ENCODE measurements at regions not wholly inside any gene's neighbourhood (a gene's known extent, or its start where the extent isn't known, plus 50 kb on each side); places are given as distances from the start of the nearest gene placed in this dataset.

DNA sequence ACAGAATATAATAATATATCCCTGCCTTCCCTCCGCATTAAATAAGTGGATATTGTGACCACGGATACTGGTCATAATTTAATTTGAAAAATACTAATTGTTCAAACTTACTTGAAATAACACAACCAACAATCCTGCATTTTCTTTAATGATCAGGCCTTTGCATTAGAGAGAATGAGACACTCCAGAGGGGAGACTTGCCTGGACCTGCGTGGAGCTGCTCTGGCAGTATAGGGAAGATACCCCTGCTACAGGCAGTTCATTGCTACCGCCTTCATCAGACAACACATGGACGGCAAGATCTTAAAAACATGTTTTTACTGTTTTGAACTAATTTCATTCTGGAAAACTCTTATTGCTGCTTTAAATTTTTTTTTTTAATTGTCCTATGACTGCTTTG is 211.0 kb upstream of the FAR2 start:
- DNase-seq (ENCODE audit: low spot score), result no peak

DNA sequence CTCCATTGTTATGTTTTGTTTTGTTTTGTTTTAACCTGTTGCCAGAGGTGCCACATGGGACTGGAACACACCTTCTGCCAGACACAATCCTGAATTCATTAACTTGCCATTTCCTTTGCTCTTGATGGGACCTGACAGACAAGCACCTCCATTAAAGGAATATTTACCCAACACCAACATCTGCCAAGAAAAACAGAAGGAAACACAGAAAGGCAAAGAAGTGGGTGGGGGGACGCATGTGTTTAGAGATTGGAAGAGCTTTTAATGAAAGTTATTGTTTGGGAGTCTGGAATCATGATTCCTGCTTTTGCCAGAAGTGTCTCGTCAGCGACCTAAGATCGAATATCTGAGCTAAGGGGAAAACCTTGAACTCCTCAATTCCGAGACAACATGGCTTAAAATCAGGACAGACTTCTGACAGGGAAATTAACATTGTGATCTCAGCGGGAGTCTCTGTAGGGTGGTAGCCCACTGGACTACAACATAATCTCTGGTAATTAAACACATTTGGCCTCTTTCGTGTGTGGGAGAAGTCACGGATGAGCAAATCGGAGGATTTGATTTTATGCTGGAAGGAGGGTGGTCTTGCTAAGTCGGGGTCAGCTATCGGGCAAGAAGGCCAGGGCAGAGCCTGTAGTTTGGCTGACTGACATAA is 210.4 kb upstream of the FAR2 start:
- no peak for DNase-seq (ENCODE audit: low spot score)

DNA sequence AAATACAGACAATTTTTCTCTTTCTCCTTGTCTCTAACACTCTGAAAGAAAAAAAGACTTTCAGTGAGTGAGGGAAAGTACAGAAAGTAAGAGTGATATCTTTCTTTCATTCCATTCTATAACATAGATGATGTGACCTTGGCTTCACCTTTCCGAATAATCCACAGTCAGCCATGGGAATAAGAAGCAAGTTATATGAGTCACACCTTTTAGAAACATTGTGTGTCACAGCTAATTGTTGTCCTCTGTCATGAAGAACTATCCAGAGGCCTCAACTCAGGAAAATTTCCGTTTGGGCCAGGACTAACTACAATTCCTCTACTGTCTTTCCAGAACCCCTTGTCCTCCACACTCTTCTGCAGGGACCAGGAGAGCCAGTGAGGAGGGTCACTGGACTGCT is 209.7 kb upstream of the FAR2 start:
- no peak for DNase-seq (ENCODE audit: low spot score)

DNA sequence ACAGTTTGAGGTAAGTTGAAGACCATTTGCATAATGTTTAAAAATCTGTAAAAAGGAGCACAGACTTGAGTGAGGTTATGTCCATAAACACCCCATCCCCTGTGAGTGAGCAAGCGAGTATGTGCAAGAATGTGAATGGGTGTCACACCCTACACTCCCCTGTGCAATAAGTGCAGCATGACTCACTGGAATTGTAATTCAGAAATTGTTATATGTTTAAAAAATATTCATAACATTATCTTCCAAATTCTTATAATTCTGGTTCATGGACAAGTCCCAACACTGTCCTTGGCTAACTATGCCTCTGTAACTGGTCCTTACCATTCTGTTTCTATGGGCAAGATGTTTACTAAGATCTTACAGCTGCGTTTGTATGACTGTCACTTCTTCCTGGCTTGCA is 207.8 kb upstream of the FAR2 start:
- no peak for DNase-seq (ENCODE audit: low spot score)

DNA sequence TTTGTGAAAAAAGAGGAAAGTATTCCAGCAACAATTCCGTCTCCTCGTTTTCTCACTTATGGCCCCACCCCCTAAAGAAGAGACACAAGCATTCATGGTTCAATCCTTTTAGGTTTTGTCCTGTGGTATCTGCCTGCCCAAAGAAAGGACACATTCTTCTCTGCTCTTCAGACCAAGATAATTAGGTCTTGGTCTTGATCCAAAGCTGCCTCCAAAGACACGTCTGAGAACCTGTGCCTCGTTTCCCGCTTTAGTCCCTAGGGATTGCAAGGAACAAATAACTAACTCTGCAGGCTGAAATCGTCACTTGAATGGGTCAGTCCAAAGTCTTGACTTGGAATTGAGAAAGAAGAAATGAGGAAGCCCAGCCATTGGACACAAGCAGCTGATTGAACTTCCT is 202.7 kb upstream of the FAR2 start:
- DNase-seq (ENCODE audit: low spot score), result no peak

DNA sequence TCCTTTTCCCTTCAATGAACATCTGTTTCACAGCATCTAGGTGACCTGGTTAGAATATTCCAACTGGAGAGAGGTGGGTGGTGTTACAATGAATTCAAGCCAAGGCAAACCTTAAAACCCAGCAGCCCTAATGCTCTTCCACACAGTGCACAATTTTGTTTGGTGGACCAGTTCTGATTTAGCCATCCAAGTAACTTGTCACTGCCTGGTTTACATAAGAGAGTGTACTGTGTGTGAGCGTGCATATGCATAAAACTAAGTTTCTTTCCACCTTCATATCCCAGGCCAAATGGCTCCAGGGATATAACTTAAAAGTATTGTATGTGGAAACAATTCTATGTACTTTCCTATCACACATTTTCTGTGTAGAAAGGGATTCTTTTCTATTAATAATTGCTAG is 200.4 kb upstream of the FAR2 start:
- no peak for DNase-seq (ENCODE audit: low spot score)

DNA sequence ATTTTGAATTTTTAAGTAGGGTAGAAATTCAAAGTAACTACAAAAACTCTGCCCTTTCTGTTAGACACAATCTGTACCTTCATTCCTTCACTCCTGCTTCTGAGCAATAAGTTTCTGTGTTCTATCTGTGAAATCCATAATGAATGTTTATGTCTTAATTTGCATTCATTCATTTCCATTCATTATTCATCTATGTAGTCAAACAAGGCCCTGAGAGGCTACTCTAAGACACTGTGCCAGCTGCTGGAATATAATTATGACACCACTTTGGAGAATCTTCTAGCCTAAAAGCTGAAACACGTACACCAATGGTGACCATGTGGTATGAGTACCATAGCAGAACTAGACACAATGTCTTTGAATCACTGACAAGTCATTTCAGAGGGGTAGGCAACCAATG is 199.9 kb upstream of the FAR2 start:
- DNase-seq (ENCODE audit: low spot score), result no peak

DNA sequence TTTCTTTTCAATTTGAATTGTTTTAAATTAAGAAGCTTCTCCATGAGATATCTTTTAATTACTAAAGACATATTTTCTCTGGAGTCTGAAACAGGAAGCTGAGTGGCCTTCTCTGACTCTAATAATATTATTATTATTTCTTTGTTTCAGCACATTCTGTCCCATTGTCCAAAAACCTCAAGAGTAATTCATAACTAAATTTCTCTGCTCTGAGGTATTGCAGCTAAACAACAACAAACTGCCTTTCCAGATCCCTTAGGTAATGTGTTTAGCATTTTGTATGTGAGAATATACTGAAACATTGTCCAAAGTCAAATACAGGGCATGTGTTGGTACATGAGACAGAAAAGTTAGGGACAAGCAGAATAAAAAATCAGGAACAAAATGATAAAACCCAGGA is 199.0 kb upstream of the FAR2 start:
- no peak for DNase-seq (ENCODE audit: low spot score)

DNA sequence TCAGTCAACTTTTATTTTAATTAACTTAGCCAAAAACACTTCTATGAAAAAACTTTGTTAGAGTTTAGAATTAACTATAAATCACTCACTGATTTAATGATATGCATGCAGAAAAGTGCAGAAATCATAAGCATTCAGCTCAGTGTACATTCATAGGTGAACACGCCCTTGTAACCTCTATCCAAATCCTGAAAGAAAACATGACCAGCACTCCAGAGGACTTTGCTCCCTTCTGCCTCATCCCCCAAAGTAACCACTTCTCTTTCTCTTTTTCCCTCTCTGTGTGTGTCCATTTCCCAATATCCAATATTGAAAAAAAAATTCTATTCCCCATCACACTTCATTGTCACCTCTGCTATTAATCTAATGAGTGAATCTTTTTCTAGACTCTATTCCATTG is 197.1 kb upstream of the FAR2 start:
- DNase-seq (ENCODE audit: low spot score), result no peak

DNA sequence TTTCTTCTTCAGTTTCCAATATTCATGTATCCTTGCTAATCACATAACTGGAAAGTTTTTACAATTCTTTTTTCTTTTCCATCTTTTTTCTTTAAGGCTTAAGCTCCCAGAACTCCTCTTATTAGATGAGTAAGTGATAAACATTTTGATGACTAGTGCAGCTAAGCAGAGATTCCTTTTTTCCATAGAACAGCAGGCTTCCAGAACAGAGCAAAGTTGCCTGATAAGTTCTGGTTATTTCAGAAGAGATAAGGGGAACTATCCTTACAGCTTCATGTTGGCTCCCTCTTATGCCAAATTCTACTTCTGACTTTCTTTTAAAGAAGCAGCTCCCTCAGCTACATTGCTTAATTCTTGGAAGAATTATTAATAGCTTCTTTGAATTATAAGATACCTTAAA is 194.7 kb upstream of the FAR2 start:
- no peak for DNase-seq (ENCODE audit: low spot score)

DNA sequence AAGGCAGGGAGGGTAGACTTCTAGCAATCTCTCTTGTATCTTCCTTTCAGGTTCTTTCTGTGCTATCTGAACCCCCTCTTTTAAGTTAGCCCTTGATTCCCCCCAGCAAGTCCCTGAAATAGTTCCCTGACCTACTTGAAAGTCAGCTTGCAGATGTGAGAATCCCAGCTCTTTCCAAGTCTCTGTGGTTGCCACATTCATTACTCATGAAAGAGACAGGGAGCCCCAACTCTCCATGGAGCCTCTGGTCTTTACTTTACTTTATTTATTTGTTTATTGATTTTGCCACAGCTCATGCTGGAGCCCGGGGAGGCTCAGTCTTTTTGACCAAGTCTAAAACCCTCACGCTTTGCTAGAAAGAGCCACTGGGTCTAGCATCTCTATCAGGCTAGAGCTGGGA is 193.6 kb upstream of the FAR2 start:
- no peak for DNase-seq (ENCODE audit: low spot score)

DNA sequence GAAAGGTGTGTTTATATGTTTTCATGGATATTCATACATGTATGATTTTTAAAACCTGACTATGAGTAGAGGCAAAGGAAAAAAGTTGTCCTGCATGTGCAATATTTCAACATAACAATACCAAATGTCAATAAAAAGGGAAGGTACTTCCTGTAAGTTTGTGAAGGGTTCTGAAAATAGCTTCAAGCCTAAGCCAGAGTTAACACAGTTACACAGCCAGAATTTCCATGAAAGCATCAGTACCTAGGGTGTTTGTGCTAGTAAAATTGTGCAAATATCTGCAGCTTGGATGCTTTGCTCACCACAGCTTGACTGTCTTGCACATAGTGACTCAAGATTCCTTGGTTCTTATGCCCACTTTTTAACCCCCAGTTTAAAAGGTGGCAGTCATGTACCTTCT is 193.1 kb upstream of the FAR2 start:
- DNase-seq (ENCODE audit: low spot score), result no peak

DNA sequence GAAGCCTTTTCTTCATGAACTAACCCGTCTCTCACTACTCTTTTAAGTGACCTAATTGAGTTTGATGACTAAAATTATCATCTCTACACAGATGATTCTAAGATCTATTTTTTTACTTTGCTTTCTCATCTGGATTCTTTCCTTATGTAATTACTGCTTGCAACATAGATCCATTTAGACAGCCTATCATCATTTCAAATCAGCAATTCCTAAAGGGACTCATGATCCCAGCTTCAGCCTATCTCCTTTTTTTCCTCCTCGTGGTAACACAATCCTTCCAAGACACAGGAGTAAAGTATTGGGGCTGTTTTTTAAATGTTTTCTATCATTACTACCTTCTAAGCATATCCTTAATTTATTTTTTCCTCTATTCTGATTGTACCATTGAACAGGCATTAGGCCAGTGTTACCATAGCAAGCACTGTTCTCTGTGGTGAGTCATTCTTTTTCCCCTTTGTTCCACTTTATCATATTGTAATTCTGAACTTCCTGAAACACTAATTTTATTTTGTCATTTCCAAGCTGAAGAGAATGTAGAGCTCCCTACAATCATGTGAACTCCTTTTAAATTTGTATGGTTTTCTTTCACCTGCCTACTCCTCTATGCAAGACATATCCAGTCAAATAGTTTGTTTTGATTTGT is 190.4 kb upstream of the FAR2 start:
- no peak for DNase-seq (ENCODE audit: low spot score)

DNA sequence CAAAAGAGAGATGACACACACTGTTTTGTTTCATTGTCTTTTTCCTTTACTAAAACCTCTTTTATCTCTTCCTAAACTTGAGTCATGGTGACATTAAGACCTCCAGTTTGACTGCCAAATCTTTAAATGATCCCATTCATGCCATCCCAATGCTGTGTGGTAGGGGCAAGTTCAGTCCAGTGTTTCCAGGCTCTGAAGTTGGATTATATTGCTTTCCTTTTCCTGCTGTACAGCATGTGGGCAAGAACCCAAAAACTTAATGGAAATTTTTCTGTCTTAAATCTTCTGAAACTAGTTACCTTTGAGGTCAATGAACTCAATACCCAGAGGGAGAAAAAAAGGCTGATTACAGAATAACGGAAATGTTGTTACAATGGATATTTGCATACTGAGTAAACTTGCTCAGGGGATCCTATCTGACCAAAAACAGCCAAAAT is 187.1 kb upstream of the FAR2 start:
- DNase-seq (ENCODE audit: low spot score), result no peak

DNA sequence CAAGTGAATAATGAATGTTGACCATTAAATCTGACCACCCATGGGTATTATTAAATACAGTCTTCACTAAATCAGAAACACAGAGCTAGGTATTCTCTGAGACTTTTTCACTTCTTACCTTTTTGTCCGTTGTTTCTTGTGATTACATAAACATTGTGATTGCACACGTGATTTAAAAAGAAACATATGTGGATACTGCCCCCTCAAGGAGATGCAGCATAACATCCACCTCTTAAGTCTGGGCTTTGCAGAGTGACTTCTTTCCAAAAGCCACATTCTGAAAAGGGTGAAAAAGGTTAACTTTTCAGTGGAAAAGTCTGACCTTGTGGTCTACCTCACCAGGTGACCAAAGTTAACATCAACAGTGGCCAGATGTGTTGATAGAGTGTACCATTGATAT is 185.5 kb upstream of the FAR2 start:
- DNase-seq (ENCODE audit: low spot score), result no peak

DNA sequence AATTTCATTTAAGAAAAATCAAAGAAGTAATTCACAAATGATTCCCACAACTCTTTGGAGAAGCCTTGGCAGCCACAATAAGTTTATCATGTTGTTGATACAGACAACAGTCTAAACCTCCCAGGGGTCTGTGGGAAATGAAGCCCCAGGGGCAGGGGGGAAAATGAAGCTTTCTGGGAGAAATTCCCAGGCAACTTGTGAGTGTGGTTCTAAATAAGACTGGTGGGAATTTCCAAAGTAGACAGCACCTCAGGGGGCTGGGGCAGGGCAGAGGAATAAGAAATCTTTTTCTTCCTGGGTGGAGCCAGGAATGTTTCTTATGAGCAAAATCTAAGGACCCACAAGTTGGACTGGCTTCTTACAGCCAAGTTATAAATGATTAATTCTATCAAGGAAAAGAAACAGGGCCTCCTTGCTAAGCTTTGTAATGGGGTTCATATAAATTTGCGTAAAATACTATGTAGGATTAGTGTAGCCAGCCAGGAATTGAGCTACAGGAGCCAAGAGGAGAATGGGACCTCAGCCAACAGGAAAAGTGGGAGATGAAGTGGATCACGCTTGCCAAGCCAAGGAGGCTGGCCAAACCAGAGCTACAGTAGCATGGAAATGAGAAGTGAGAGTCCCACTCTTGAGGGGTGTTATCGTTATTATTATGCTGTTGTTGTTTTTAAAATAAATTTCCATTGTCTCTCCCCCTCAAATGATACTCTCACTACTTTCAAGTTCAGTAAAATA is 182.9 kb upstream of the FAR2 start:
- no peak for DNase-seq (ENCODE audit: low spot score)

DNA sequence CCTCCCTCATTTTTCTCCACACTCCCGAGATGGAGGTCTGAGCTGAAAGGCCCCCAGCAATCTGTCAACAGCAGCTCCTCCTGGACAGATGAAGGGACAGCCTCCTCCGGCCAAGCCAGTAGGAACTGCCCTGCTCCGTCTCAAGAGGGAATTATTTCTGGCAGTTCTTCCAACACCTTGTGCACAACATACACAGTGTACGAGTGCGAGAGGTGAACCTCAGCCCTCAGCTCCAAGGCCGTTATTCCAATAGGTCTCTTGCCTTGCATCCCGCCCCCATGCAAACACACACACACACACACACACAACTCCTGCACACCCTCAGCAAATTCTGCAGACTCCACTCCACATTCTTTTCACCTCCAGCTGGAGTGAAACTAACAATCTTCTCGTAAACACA is 181.7 kb upstream of the FAR2 start:
- no peak for DNase-seq (ENCODE audit: low spot score)

DNA sequence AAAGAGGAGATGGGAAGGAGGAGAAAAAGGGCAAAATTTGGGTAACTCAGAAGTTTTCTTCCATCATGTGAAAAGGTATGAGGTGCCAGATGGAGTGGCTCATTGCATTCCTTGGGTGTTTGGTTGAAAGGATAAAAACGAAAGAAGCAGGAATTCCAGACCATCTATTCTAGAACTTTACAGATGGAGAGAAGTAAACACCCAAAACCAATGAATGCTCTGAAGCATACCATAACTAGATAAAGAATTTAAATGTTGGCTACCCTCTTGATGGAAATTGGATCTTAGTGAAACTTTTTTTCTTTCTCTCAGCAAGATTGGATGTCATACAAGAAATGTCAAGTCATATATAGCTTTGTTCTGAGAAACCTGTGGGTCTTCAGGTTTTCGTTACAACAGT is 175.6 kb upstream of the FAR2 start:
- no peak for DNase-seq (ENCODE audit: low spot score)

DNA sequence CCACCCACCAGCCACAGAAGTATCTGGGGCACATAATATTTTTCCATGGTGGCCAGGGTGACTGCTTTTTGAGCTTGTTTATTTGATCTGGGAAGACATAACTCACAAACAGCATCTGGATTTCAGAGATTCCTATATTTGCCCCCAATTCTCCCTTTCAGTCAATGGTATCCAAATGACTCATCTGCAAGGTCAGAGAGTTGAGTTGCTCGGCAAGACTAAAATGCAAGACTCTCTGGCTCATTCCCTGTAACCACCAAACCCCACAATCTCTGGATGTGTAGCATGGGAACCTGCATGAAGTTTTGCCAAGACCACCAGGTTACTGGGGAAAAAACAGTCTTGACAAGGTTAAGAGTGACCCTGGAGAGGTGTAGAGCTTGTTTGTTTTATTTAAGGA is 174.9 kb upstream of the FAR2 start:
- DNase-seq (ENCODE audit: low spot score), result no peak

DNA sequence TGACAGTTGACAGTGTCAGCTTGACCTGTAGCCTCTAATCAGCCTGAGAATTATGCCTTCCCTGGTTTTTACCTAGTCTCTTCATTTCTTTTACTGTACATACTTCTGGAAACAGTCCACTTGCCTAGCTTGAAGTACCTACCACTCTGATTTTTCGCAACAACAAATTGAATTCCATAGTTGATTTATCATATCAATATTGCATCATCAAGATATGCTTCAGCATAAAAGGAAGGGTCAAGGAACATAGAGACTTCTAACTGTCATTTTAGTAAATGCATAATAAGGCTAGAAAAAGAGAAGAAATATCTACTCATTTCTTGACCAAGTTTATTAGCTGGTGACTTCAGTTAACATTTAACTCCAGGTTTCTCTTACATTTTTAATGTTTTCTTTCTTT is 174.2 kb upstream of the FAR2 start:
- no peak for DNase-seq (ENCODE audit: low spot score)

DNA sequence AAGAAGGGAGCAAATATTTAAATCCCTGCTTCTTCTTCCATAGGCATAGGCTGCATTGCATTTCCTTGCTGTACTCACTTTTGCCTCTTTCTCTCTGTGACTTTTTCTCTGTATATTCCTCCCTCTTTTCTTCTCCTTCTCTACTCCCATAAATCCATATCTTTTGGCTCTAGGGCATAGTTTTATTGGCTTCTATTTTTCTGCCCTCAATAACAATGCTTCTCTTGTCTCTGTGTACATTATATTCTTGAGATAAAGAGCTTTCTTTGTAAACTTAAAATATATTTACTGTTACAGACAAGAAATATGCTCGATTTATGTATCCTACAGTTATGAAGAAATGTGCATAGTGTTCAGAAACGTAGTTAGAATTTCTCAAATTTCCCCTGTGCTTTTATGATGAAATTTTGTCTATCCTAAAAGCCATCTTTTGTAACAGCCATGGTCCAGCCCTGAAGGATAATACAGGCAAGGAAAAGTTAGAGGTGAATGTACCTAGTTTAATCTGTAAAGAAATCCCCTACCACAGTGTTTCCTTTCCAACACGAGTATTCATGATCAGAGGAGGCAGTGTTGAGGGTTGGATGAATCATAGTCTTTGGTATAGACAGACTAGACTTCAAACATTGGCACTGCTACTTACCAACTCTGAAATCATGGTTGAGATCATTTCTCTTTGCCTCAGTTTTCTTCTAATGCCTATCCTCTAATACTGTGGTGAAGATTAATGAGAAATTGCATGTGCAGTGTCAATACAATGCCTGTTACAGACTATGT is 173.3 kb upstream of the FAR2 start:
- DNase-seq (ENCODE audit: low spot score), result no peak

DNA sequence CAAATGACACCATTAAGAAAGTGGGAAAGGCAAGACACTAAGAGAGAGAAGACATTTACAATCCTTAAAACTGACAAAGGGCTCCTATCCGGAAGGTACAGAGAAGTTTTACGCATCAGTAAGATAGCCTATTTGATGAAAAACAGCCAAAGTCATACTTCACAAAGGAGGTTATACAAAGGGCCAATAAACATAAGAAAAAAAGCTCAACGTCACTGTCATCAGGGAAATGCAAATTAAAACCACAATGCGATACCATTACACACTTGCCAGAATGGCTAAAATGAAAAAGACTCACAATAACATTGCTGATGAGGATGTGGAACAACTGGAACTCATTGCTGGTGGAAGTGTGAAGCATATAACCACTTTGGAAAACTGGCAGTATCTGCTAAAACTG is 168.6 kb upstream of the FAR2 start:
- DNase-seq (ENCODE audit: low spot score), result no peak
